Fibroblast of mammary gland (primary cell): ENCODE measurements at regions not wholly inside any gene's neighbourhood (a gene's known extent, or its start where the extent isn't known, plus 50 kb on each side); places are given as distances from the start of the nearest gene placed in this dataset.

ENCODE experiments used
- DNase-seq: peaks from one replicate; pipeline ENCODE4 v3.0.0-alpha.2; 2010; ENCODE audit warnings: low read depth
- H3K4me3 ChIP-seq: 2 replicates; pipeline ENCODE4 v1.5.1; 2011; ENCODE audit warnings: low read depth, mild to moderate bottlenecking, low read length, moderate library complexity; ENCODE audit not compliant: control insufficient read depth
- TF ChIP-seq, protein P1 (sequence below): conservative IDR thresholded peaks from 2 replicates; pipeline ENCODE4 v1.5.1; 2011; ENCODE audit warnings: low read depth, low read length, inconsistent platforms; ENCODE audit not compliant: control insufficient read depth, insufficient read depth

DNA sequence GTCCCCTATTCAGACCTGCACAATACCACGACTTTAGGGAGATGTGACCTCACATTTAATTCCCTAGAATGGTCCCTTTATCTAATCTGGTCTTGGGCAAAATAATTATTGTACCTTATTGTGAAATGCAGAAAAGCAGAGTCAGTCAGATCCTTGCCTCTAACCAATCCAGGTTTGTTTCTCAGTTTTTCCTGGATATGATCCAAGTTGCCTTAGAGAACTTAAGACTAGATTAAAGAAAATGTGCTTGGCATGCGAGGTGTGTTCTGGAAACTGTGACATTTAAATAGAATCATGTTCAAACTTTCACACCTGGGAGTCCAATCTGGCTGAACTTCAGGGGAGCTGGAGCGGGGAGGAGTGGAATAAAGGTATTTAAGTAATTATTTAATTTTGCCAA is 696.2 kb downstream of the DNAH5 start:
- DNase-seq, result no peak
- TF ChIP-seq, protein P1, sequence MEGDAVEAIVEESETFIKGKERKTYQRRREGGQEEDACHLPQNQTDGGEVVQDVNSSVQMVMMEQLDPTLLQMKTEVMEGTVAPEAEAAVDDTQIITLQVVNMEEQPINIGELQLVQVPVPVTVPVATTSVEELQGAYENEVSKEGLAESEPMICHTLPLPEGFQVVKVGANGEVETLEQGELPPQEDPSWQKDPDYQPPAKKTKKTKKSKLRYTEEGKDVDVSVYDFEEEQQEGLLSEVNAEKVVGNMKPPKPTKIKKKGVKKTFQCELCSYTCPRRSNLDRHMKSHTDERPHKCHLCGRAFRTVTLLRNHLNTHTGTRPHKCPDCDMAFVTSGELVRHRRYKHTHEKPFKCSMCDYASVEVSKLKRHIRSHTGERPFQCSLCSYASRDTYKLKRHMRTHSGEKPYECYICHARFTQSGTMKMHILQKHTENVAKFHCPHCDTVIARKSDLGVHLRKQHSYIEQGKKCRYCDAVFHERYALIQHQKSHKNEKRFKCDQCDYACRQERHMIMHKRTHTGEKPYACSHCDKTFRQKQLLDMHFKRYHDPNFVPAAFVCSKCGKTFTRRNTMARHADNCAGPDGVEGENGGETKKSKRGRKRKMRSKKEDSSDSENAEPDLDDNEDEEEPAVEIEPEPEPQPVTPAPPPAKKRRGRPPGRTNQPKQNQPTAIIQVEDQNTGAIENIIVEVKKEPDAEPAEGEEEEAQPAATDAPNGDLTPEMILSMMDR, result no peak
- H3K4me3 ChIP-seq, result no peak overlapping the region

DNA sequence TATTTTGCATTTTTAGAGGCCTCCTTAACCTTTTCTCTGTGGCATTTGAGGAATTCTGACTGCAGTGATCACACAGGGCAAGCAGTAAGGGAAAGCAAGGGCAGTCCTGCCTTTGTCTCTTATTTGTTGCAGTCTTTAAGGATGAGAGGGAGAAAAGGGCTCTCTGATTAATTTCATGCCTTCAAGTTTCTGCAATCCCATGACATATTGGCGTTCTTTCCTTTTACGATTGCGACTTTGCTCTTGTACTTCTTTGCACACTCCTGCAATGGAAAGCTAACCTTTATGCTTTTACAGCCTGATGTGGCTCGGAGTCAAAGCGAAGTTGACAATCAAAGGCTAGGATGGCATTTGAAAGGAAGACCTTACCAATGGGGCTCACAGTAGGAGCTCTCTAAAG is 698.4 kb downstream of the DNAH5 start:
- TF ChIP-seq, protein P1, result no peak
- DNase-seq, result no peak
- no peak overlapping the region for H3K4me3 ChIP-seq

DNA sequence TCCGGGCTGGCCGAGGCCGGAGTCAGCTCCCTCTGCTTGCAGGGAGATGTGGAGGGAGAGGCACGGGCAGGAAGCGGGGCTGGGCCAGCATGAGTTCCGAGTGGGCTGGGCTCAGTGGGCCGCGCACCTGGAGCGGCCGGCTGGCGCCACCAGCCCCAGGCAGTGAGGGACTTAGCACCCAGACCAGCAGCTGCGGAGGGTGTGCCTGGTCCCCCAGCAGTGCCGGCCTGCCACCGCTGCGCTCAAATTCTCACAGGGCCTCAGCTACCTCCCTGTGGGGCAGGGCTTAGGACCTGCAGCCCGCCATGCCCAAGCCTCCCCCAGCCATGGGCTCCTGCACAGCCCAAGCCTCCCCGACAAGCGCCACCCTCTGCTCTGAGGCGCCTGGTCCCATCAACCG is 700.3 kb downstream of the DNAH5 start:
- no peak for DNase-seq
- TF ChIP-seq, protein P1, result no peak
- no peak overlapping the region for H3K4me3 ChIP-seq

DNA sequence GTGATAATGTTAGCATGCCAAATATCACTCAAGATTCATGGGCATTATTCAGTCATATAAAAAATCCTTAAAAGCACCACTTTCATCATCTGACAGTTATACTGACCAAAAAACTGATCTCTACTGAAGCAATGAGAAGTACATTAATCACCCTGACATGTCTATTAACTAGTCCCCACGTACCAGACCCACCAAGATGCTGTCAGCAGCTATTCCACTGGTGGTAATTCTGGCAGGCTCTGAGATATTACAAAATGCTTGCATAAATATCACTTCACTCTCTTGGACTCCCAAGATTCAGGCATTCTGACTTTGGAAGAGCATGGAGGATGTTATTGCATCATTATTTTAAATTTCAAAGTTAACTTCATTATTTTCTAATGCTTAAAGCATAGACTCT is 717.0 kb downstream of the DNAH5 start:
- no peak for DNase-seq
- TF ChIP-seq, protein P1, result no peak
- H3K4me3 ChIP-seq, result no peak overlapping the region

DNA sequence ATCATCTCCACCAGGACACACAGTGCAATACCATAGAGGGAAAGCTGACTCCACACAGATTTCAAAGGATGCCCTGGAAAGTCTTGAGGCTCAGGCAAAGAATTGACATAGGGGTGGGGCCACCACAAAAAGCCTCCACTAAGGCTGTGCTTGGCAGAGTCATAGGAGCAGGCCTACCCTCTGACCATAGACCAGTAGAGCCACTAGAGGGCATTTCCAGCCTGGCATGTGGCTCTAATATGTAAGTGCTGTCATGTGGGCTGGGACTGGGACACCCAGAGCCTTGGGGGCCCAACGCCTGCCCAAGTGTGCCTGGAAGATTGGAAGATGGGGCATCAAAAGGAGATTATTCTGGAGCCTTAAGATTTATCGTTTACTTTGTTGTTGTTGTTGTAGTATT is 726.0 kb downstream of the DNAH5 start:
- H3K4me3 ChIP-seq, result no peak overlapping the region
- no peak for DNase-seq
- TF ChIP-seq, protein P1, result no peak

DNA sequence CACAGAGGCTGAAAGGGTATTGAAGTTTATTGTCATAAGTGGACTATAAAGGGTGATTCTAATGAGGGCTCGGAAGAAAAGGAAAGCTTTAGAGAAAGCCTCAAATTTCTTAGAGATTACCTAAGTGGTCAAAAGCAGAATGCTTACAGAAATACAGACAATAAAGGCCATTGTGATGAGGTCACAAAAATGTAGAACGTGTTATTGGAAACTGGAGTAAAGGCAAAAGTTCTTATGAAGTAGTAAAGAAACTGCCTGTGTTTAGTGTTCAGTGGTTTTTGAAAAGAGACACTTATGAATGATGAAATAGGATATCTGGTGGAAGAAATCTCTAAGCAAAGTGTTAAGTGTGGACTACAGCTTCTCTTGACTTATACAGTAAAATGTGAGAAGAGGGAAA is 726.9 kb downstream of the DNAH5 start:
- TF ChIP-seq, protein P1, result no peak
- DNase-seq, result no peak
- H3K4me3 ChIP-seq, result no peak overlapping the region

DNA sequence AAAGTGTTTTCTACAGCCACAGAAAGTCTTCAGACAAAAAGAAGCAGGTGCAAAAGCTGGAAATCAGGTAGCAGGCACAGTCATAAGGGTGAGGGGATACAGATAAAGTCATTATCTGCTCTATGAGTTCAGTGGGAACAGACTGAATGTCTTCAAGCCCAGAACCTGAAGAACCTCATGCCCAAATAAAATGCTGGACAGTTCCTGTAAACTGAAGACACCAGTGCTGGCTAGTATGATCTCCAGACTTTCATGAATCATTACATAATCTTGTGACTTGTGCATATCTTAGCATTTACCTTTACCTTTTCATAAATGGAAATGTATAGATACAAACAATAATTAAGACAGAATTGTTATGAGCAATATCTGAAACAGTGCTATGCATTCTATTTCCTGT is 728.7 kb downstream of the DNAH5 start:
- H3K4me3 ChIP-seq, result no peak overlapping the region
- no peak for DNase-seq
- TF ChIP-seq, protein P1, result no peak
